GM13977 (cell line): ENCODE measurements at regions not wholly inside any gene's neighbourhood (a gene's known extent, or its start where the extent isn't known, plus 50 kb on each side); places are given as distances from the start of the nearest gene placed in this dataset.

Experiments used
- DNase-seq: peaks from one replicate; pipeline ENCODE4 v3.0.0; 2012; ENCODE audit warnings: low spot score
- CTCF ChIP-seq: IDR thresholded peaks from 2 replicates; pipeline ENCODE4 v1.5.1; 2012; ENCODE audit warnings: mild to moderate bottlenecking, control low read depth; ENCODE audit not compliant: insufficient read depth; ENCODE audit errors: extremely low read depth, missing control alignments
- in situ Hi-C: fragments of 300-500 bp; cut with MboI; formaldehyde crosslinking; loops from one replicate; pipeline ENCODE4 v1.12.0; 2022; ENCODE audit warnings: low sequenced_read_pairs, low pct_unique_long_range_greater_than_20kb, mixed read lengths, inconsistent platforms; ENCODE audit not compliant: unreplicated experiment

GRCh38 chrX:80267790-80268189, 152.5 kb upstream of the TENT5D start:
- in situ Hi-C loops: no loop called here
- no peak for TF ChIP-seq CTCF
- DNase-seq: no peak

GRCh38 chrX:80282535-80282934, 137.7 kb upstream of the TENT5D start:
- peak; percentile 26 for TF ChIP-seq CTCF
- no peak for DNase-seq
- in situ Hi-C loops: no loop called here

- in situ Hi-C loops: no loop called here
- DNase-seq: peak; percentile 5
- TF ChIP-seq CTCF: peak; percentile 68
Observed at GRCh38 chrX:80285131-80285773, 135.0 kb upstream of the TENT5D start.

- TF ChIP-seq CTCF: no peak
- DNase-seq: no peak
- in situ Hi-C loops: no loop called here
Observed at GRCh38 chrX:80290834-80291233, 129.4 kb upstream of the TENT5D start.

GRCh38 chrX:80293354-80293753, 126.9 kb upstream of the TENT5D start:
- no peak for DNase-seq
- TF ChIP-seq CTCF: no peak
- in situ Hi-C loops: no loop called here

- TF ChIP-seq CTCF: no peak
- in situ Hi-C loops: no loop called here
- DNase-seq: no peak
Observed at GRCh38 chrX:80306007-80306406, 114.2 kb upstream of the TENT5D start.
